Activated CD4-positive, alpha-beta T cell treated with anti-CD3 and anti-CD28 coated beads for 36 hours (primary cell): ENCODE measurements at regions not wholly inside any gene's neighbourhood (a gene's known extent, or its start where the extent isn't known, plus 50 kb on each side); places are given as distances from the start of the nearest gene placed in this dataset.
"Not testable (repeated sequence)": the region's sequence is repeated elsewhere in the genome, so short reads cannot be mapped to it uniquely, and the experiment has no call there.

ENCODE experiments used
- ATAC-seq: fragments of 200-7000 bp; cut with Tn5 transposase; one replicate; pipeline ENCODE4 v1.10.0; 2021; ENCODE audit warnings: mild to moderate bottlenecking, moderate library complexity
- CTCF ChIA-PET: fragments of 350-600 bp; sonication (Branson Sonifier 250); formaldehyde crosslinking; loops from one replicate; lab custom pipeline; 2021; ENCODE audit warnings: antibody characterized with exemption; lab: Charles Lee
- POLR2A ChIA-PET: fragments of 350-600 bp; sonication (Branson Sonifier 250); formaldehyde crosslinking; loops from one replicate; lab custom pipeline; 2021; ENCODE audit warnings: antibody characterized with exemption, inconsistent platforms; lab: Charles Lee
- DNase-seq: peaks from one replicate; pipeline ENCODE4 v3.0.0-alpha.2; 2020
- H3K27ac Mint-ChIP-seq: one replicate; pipeline ENCODE4 v1.8.0; 2021; ENCODE audit warnings: mixed read lengths
- H3K27me3 Mint-ChIP-seq: one replicate; pipeline ENCODE4 v1.8.0; 2021; ENCODE audit warnings: mixed read lengths
- H3K36me3 Mint-ChIP-seq: one replicate; pipeline ENCODE4 v1.8.0; 2021; ENCODE audit warnings: low read depth, mixed read lengths
- H3K4me1 Mint-ChIP-seq: one replicate; pipeline ENCODE4 v1.8.0; 2021; ENCODE audit warnings: mixed read lengths
- H3K4me3 Mint-ChIP-seq: one replicate; pipeline ENCODE4 v1.8.0; 2021; ENCODE audit warnings: mild to moderate bottlenecking, moderate library complexity, mixed read lengths
- H3K9me3 Mint-ChIP-seq: one replicate; pipeline ENCODE4 v1.8.0; 2021; ENCODE audit warnings: low read depth, mixed read lengths
- intact Hi-C, 2 experiments: fragments of 100-400 bp; cut with DNase I in 1 of 2; cut with micrococcal nuclease in 1 of 2; formaldehyde crosslinking; loops; one replicate each; pipeline versions ENCODE4 v1.14.2 to v1.15.1; 2022 to 2024; cut with DNase I, micrococcal nuclease

DNA sequence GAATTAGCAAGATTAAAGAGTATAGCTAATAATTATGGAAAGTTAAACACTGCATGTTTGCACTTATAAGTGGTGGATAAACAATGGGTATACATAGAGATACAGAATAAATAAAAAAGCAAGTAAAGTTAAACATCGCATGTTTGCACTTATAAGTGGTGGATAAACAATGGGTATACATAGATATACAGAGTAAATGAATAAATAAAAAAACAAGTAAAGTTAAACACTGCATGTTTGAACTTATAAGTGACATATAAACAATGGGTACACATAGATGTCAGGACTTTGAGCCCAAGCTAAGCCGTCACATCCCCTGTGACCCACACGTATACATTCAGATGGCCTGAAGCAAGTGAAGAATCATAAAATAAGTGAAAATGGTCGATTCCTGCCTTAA, 1533.3 kb upstream of the SPRY2 start:
- no peak overlapping the region for H3K4me3 Mint-ChIP-seq
- ChIA-PET CTCF (no interaction called here), POLR2A (no interaction called here)
- no peaks in the 10 kb centered on the region for H3K4me1 Mint-ChIP-seq
- H3K36me3 Mint-ChIP-seq: no peaks in the 10 kb centered on the region
- DNase-seq (no peak), ATAC-seq (no peak)
- H3K9me3 Mint-ChIP-seq: peaks cover 22% of the 10 kb centered on the region
- intact Hi-C loops: no loop called here
- H3K27me3 Mint-ChIP-seq: no peaks in the 10 kb centered on the region
- no peak overlapping the region for H3K27ac Mint-ChIP-seq

DNA sequence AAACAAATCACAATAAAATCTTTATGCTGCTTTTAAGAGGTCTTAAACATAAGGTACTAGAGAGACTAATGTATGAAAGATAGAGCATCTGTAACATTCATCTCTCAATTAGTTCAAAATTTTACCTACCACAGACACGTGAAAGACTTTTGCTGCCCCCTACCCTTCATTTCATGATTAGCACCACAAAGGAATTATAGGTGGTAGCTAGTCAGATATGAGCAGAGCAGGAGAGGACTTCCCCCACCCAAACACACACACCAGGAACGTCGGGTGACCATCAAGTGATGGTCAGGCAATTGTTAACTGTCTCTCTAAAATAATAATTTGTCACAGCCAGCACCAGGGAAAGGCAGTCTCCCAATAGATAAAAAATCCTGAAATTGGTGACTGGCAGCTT, 1531.7 kb upstream of the SPRY2 start:
- Mint-ChIP-seq H3K9me3 (peaks cover 32% of the 10 kb centered on the region), H3K4me3 (no peak overlapping the region), H3K27ac (no peak overlapping the region), H3K36me3 (no peaks in the 10 kb centered on the region), H3K4me1 (no peaks in the 10 kb centered on the region), H3K27me3 (no peaks in the 10 kb centered on the region)
- no peak for DNase-seq
- intact Hi-C loops: no loop called here
- ChIA-PET CTCF (no interaction called here), POLR2A (no interaction called here)
- ATAC-seq: no peak

DNA sequence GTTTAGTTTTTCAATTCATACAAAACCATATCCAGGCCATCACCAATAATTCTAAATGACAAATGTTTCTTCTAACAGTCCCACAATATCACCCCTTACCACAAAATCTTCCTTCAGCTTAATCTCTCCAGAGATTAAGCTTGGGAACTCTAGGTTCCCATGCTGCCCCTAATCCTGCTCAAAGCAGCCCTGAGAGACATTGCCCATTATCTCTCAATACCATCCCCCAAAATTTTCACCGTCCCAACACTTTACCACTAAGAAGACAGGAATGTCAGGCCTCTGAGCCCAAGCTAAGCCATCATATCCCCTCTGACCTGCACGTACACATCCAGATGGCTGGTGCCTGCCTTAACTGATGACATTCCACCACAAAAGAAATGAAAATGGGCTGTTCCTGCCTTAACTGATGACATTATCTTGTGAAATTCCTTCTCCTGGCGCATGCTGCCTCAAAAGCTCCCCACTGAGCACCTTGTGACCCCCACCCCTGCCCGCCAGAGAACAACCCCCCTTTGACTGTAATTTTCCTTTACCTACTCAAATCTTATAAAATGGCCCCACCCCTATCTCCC, 1530.9 kb upstream of the SPRY2 start:
- H3K27me3 Mint-ChIP-seq, POLR2A ChIA-PET, CTCF ChIA-PET, H3K4me1 Mint-ChIP-seq, DNase-seq, ATAC-seq, H3K36me3 Mint-ChIP-seq, H3K27ac Mint-ChIP-seq, H3K4me3 Mint-ChIP-seq, intact Hi-C loops: not testable (repeated sequence)
- H3K9me3 Mint-ChIP-seq: peaks cover 31% of the 10 kb centered on the region

DNA sequence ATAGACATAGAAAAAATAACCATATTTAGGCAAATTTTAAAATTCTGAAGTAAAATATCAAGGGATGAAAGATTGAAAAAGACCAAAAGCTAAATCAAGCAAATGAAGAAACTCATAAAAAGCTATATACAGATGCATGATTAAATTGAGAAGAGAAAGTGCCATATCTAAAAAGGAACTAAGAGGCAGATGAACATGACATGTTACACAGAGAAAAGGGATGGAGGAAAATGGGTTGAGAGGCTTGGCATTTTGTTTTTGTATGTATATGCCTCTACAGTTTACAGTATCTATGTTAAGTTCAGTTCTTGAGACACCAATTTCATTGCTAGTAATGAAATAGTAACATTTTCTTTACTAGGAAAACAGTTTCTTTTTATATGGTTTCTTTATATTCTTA, 1507.4 kb upstream of the SPRY2 start:
- ChIA-PET POLR2A (no interaction called here), CTCF (interaction anchor here (0.5 kb wide), 1 partner anchor 1783 kb away, joined by 4 read pairs; no protein-coding TSS in a partner anchor)
- Mint-ChIP-seq H3K27me3 (no peaks in the 10 kb centered on the region), H3K36me3 (no peaks in the 10 kb centered on the region), H3K4me3 (no peak overlapping the region), H3K4me1 (no peaks in the 10 kb centered on the region), H3K9me3 (peaks cover 2% of the 10 kb centered on the region), H3K27ac (no peak overlapping the region)
- no peak for DNase-seq
- no peak for ATAC-seq
- intact Hi-C loops: no loop called here

DNA sequence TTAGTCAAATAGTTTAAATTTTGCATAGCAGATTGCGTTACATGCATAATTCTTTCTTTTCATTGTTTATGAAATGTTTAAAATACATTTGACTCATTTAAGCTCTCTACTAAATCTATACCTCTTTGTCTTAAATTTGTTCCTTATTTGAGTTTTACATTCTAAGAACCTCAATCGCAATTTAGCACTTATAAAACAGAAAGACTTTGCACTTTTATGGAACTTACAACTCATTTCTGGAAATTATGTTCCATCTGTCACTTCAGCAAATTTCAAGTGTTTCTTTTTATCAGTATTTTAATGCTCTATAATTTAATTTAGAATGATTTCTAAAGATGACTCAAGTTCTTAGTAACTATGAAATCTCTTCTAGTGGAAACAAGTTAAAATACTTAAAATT, 1505.8 kb upstream of the SPRY2 start:
- Mint-ChIP-seq H3K9me3 (peaks cover 2% of the 10 kb centered on the region), H3K4me1 (no peaks in the 10 kb centered on the region), H3K27ac (no peak overlapping the region), H3K4me3 (no peak overlapping the region), H3K27me3 (no peaks in the 10 kb centered on the region), H3K36me3 (no peaks in the 10 kb centered on the region)
- DNase-seq (no peak), ATAC-seq (no peak)
- ChIA-PET CTCF (no interaction called here), POLR2A (no interaction called here)
- intact Hi-C loops: no loop called here

DNA sequence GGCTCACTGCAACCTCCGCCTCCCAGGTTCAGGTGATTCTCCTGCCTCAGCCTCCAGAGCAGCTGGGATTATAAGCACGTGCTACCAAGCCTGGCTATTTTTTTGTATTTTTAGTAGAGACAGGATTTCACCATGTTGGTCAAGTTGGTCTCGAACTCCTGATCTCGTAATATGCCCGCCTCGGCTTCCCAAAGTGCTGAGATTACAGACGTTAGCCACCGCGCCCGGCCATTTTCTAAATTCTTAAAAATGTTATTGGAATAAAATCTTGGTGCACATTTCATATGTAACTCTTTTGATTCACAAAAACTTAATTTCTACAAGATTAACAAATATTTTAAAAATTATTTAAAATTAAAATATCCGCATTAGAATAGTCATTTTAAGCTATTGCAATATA, 1480.3 kb upstream of the SPRY2 start:
- Mint-ChIP-seq H3K36me3 (no peaks in the 10 kb centered on the region), H3K27me3 (no peaks in the 10 kb centered on the region), H3K9me3 (peaks cover 3% of the 10 kb centered on the region), H3K4me1 (no peaks in the 10 kb centered on the region), H3K27ac (no peak overlapping the region), H3K4me3 (no peak overlapping the region)
- CTCF ChIA-PET: no interaction called here
- intact Hi-C loops: no loop called here
- DNase-seq: no peak
- no peak for ATAC-seq
- POLR2A ChIA-PET: no interaction called here

DNA sequence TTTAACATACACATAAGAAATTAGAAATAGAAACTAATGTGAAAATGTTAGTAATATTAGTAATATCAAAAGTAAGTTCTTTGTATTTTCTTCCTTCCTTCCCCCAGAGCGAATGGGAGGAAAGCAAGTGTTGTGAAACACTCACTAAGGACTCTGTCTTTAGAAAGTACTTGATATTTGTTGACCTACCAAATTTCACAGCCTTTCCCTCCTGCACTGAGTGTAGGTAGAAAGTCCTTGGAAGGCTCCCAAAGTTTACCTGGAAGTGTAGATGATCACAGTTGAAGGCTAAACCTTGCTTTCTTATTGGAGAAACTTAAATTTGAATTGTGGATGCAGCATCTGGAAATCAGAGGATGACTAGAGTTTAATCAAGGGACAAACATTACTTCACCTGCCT, 1459.5 kb upstream of the SPRY2 start:
- H3K4me1 Mint-ChIP-seq: no peaks in the 10 kb centered on the region
- intact Hi-C loops: no loop called here
- H3K27ac Mint-ChIP-seq: no peak overlapping the region
- H3K27me3 Mint-ChIP-seq: no peaks in the 10 kb centered on the region
- CTCF ChIA-PET: no interaction called here
- H3K4me3 Mint-ChIP-seq: no peak overlapping the region
- no peaks in the 10 kb centered on the region for H3K36me3 Mint-ChIP-seq
- POLR2A ChIA-PET: no interaction called here
- ATAC-seq (no peak), DNase-seq (no peak)
- peaks cover 4% of the 10 kb centered on the region for H3K9me3 Mint-ChIP-seq

DNA sequence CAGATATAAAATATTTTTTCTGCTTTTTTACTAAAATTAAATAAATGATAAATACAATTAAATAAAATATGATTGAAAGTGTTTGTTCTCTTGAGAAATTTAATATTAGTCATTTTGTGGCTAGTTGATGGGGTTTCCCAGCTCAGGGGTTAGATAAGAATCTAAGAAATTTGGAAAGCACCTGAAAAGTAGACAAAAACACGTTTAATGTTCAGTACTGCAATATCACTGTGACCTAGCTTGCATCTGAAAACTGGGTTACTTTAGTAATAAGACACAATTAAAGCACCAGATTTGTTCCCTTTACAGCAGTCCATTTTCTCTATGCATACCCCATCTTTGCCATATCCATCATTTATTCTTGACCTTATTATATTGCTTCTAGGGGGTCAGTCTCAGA, 1454.8 kb upstream of the SPRY2 start:
- intact Hi-C loops: no loop called here
- CTCF ChIA-PET: no interaction called here
- POLR2A ChIA-PET: no interaction called here
- DNase-seq (no peak), ATAC-seq (no peak)
- no peaks in the 10 kb centered on the region for H3K27me3 Mint-ChIP-seq
- H3K36me3 Mint-ChIP-seq: no peaks in the 10 kb centered on the region
- H3K4me1 Mint-ChIP-seq: no peaks in the 10 kb centered on the region
- H3K9me3 Mint-ChIP-seq: no peaks in the 10 kb centered on the region
- no peak overlapping the region for H3K27ac Mint-ChIP-seq
- no peak overlapping the region for H3K4me3 Mint-ChIP-seq

DNA sequence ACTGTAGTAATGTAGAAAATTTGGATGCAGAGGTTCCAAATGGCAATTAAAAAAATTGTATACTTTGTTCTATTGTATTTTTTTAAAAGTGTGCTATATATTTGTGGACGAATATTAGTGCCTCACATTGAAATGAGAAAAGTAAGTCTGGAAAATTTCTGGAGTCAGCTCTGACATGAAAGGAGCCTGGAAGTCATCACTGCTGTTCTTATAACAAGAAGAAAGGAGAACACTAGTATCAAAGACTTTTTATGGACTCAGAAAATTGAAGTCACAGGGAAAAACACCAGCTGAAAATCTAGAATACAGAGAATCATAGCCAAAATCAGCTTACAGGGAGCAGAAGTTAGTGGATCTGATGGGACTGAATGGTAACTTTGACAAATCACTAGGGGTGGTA, 1450.7 kb upstream of the SPRY2 start:
- DNase-seq (no peak), ATAC-seq (no peak)
- H3K9me3 Mint-ChIP-seq: no peaks in the 10 kb centered on the region
- intact Hi-C loops: no loop called here
- ChIA-PET POLR2A (no interaction called here), CTCF (no interaction called here)
- H3K27ac Mint-ChIP-seq: no peak overlapping the region
- no peaks in the 10 kb centered on the region for H3K36me3 Mint-ChIP-seq
- no peaks in the 10 kb centered on the region for H3K4me1 Mint-ChIP-seq
- no peaks in the 10 kb centered on the region for H3K27me3 Mint-ChIP-seq
- H3K4me3 Mint-ChIP-seq: no peak overlapping the region

DNA sequence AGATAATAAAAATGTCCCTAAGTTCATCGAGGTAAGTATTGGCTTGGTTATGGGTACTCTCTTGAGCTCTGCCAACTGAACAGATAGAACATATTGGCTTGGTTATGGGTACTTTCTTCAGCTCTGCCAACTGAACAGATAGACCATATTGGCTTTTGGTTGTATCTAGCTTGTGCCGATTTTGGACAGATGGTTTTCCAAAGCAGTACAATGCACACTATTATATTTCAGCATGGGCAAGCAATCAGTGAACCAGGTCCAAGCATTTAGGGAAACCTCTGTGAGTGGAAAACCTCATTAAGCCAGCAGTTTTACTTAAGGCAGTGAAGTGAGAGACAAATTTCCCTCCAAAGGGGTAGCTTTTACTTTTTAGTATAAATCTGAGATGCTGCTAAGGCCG, 1440.5 kb upstream of the SPRY2 start:
- DNase-seq (no peak), ATAC-seq (no peak)
- Mint-ChIP-seq H3K4me3 (no peak overlapping the region), H3K9me3 (peaks cover 10% of the 10 kb centered on the region), H3K4me1 (no peaks in the 10 kb centered on the region), H3K36me3 (no peaks in the 10 kb centered on the region), H3K27ac (no peak overlapping the region), H3K27me3 (no peaks in the 10 kb centered on the region)
- CTCF ChIA-PET: no interaction called here
- intact Hi-C loops: no loop called here
- POLR2A ChIA-PET: no interaction called here

DNA sequence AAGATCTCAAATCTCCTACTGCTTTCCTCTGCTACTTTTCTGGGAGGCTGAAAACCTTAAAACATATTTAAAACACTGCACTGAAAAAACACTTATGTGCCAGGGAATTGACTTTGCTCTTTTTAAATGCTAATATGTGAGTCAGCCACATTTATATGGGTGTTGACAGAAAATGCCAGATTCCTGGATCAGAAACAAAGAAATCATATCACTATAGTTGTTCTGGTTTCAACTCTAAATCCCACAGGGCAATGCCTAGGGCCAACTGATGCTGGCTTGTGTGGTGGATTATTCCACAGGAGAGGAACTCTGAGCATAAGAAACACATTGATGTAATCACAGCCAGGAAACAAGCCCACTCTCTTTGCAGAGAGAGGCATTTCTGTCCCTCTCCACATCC, 1439.0 kb upstream of the SPRY2 start:
- Mint-ChIP-seq H3K27me3 (no peaks in the 10 kb centered on the region), H3K36me3 (no peaks in the 10 kb centered on the region), H3K4me1 (no peaks in the 10 kb centered on the region), H3K27ac (no peak overlapping the region), H3K9me3 (peaks cover 13% of the 10 kb centered on the region), H3K4me3 (no peak overlapping the region)
- no peak for ATAC-seq
- POLR2A ChIA-PET: no interaction called here
- CTCF ChIA-PET: no interaction called here
- no peak for DNase-seq
- intact Hi-C loops: no loop called here

DNA sequence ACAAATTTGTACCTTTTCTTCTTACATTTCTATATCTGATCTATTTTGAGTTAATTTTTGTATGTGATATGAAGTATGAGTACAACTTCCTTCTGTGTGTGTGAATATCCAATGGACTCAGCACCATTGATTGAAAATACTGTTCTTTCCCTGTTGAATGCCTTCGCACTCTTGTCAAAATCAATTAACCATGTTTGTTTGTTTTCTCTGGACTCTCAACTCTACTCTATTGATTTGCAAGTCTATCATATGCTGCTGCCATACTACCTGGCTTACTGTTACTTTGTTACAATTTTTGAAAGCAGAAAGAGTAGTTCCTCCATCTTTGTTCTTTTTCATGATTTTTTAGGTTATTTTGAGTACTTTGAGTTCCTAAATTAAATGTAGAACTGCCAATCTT, 1437.4 kb upstream of the SPRY2 start:
- Mint-ChIP-seq H3K36me3 (no peaks in the 10 kb centered on the region), H3K4me3 (no peak overlapping the region)

DNA sequence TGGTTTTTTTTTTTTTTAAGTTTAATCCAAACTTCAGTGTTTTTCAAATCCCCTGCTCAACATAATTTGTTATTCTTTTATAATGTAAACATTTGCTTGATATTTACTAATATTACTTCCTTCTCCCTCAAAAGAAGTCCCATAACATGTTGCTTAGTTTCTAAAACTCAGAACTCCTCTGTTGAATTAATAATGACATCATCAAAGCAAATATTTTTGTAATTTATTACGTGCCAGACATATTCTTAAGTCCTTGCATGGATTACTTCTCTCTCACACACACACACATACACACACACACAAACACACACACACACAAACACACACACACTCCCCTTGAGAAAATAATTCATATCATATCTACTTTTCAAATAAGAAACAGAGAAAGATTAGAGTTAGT, 1432.3 kb upstream of the SPRY2 start:
- Mint-ChIP-seq H3K9me3 (peaks cover 5% of the 10 kb centered on the region), H3K27me3 (no peaks in the 10 kb centered on the region), H3K27ac (no peak overlapping the region), H3K36me3 (no peaks in the 10 kb centered on the region), H3K4me1 (no peaks in the 10 kb centered on the region), H3K4me3 (no peak overlapping the region)
- CTCF ChIA-PET: interaction anchor here (0.5 kb wide), 1 partner anchor 52 kb away, joined by 5 read pairs; no protein-coding TSS in a partner anchor
- intact Hi-C loops: no loop called here
- ATAC-seq: no peak
- DNase-seq: no peak
- POLR2A ChIA-PET: no interaction called here

More for the DNA sequence above, 1437.4 kb upstream of the SPRY2 start:
- Mint-ChIP-seq H3K4me1 (no peaks in the 10 kb centered on the region), H3K27me3 (no peaks in the 10 kb centered on the region), H3K9me3 (peaks cover 10% of the 10 kb centered on the region), H3K27ac (no peak overlapping the region)
- CTCF ChIA-PET: no interaction called here
- ATAC-seq: no peak
- intact Hi-C loops: no loop called here
- POLR2A ChIA-PET: no interaction called here
- no peak for DNase-seq
